Nephron progenitor cell (in vitro differentiated cells): ENCODE measurements at regions not wholly inside any gene's neighbourhood (a gene's known extent, or its start where the extent isn't known, plus 50 kb on each side); places are given as distances from the start of the nearest gene placed in this dataset.
A peak's percentile ranks its signal among the peaks of the same experiment; 100 is the strongest.

Experiments
- DNase-seq: peaks from one replicate; pipeline ENCODE4 v3.0.0; 2021
- H3K27ac Mint-ChIP-seq: 2 replicates; pipeline ENCODE4 v1.8.0; 2021; ENCODE audit warnings: mild to moderate bottlenecking, moderate library complexity, mixed read lengths
- H3K27me3 Mint-ChIP-seq: 2 replicates; pipeline ENCODE4 v1.8.0; 2021; ENCODE audit warnings: mild to moderate bottlenecking, low read depth, mixed read lengths; ENCODE audit not compliant: poor library complexity
- H3K36me3 Mint-ChIP-seq: 2 replicates; pipeline ENCODE4 v1.8.0; 2021; ENCODE audit warnings: low read depth, mixed read lengths
- H3K4me1 Mint-ChIP-seq: 2 replicates; pipeline ENCODE4 v1.8.0; 2021; ENCODE audit warnings: mixed read lengths
- H3K4me3 Mint-ChIP-seq: 2 replicates; pipeline ENCODE4 v1.8.0; 2021; ENCODE audit warnings: mild to moderate bottlenecking, moderate library complexity, mixed read lengths
- H3K9me3 Mint-ChIP-seq: 2 replicates; pipeline ENCODE4 v1.8.0; 2021; ENCODE audit warnings: mild to moderate bottlenecking, moderate library complexity, mixed read lengths
- TF ChIP-seq, protein P1 (sequence below): fragments of 200-600 bp; sonication (generic); IDR thresholded peaks from 2 replicates; pipeline ENCODE4 v1.5.0; 2021; ENCODE audit warnings: antibody characterized with exemption

DNA sequence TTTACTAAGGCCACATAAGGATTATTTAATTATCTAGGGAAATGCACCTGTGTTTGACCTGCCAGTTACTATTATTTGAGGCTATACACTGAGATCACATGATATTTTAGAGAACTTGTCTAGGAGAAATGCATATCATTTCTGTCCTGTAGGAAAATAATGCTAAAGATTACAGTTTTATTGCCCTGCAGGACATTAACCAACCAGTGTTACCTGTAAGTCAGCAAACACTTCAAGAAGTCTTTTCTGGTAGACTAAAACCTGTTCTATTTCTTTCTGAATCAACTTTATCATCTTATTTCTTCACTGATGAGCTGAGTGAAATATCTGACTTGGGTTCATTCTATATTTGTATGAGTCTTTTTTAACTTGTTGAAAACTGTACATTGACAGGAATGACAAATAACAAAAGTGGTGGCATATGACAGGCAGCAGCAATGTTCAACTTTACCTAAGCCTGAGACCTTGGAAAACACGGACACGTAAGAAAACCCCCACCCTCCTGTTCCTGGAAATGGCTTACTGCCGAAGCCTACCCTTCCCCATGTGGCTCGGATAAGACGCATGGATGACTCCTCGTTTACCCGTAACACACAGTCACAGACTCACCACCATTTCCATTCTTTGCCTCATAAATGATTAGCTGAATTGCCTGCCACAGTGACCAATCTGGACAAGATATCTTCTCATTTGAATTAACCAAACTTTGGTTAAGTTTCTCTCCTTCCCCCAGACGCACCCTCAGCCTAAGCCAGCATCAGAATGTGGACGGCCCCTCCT, 118.0 kb upstream of the CD93 start:
- TF ChIP-seq, protein P1, sequence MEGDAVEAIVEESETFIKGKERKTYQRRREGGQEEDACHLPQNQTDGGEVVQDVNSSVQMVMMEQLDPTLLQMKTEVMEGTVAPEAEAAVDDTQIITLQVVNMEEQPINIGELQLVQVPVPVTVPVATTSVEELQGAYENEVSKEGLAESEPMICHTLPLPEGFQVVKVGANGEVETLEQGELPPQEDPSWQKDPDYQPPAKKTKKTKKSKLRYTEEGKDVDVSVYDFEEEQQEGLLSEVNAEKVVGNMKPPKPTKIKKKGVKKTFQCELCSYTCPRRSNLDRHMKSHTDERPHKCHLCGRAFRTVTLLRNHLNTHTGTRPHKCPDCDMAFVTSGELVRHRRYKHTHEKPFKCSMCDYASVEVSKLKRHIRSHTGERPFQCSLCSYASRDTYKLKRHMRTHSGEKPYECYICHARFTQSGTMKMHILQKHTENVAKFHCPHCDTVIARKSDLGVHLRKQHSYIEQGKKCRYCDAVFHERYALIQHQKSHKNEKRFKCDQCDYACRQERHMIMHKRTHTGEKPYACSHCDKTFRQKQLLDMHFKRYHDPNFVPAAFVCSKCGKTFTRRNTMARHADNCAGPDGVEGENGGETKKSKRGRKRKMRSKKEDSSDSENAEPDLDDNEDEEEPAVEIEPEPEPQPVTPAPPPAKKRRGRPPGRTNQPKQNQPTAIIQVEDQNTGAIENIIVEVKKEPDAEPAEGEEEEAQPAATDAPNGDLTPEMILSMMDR = no peak
- Mint-ChIP-seq H3K4me1 (peaks cover 32% of the 10 kb centered on the region), H3K27me3 (peaks cover 35% of the 10 kb centered on the region), H3K27ac (peak overlapping the region; percentile 10), H3K9me3 (peaks cover 3% of the 10 kb centered on the region), H3K36me3 (no peaks in the 10 kb centered on the region), H3K4me3 (no peak overlapping the region)
- DNase-seq = no peak

- Mint-ChIP-seq H3K4me1 (peaks cover 40% of the 10 kb centered on the region), H3K27ac (no peak overlapping the region), H3K36me3 (no peaks in the 10 kb centered on the region), H3K9me3 (no peaks in the 10 kb centered on the region), H3K27me3 (peaks cover 37% of the 10 kb centered on the region), H3K4me3 (no peak overlapping the region)
- TF ChIP-seq, protein P1 = no peak
- no peak for DNase-seq
Observed at GRCh38 chr20:23203310-23203709, 117.2 kb upstream of the CD93 start.

- Mint-ChIP-seq H3K9me3 (peaks cover 5% of the 10 kb centered on the region), H3K4me1 (peaks cover 42% of the 10 kb centered on the region), H3K27me3 (peaks cover 42% of the 10 kb centered on the region), H3K4me3 (no peak overlapping the region), H3K36me3 (no peaks in the 10 kb centered on the region), H3K27ac (no peak overlapping the region)
- DNase-seq = no peak
- TF ChIP-seq, protein P1 = no peak
Observed at GRCh38 chr20:23201658-23202057, 115.5 kb upstream of the CD93 start.

- H3K4me3 Mint-ChIP-seq = no peak overlapping the region
- DNase-seq = peak; percentile 35
- H3K9me3 Mint-ChIP-seq = peaks cover 13% of the 10 kb centered on the region
- H3K27me3 Mint-ChIP-seq = peaks cover 42% of the 10 kb centered on the region
- TF ChIP-seq, protein P1 = peak; percentile 31
- H3K27ac Mint-ChIP-seq = no peak overlapping the region
- peaks cover 36% of the 10 kb centered on the region for H3K4me1 Mint-ChIP-seq
- no peaks in the 10 kb centered on the region for H3K36me3 Mint-ChIP-seq
Observed at GRCh38 chr20:23200914-23201313, 114.8 kb upstream of the CD93 start.

DNA sequence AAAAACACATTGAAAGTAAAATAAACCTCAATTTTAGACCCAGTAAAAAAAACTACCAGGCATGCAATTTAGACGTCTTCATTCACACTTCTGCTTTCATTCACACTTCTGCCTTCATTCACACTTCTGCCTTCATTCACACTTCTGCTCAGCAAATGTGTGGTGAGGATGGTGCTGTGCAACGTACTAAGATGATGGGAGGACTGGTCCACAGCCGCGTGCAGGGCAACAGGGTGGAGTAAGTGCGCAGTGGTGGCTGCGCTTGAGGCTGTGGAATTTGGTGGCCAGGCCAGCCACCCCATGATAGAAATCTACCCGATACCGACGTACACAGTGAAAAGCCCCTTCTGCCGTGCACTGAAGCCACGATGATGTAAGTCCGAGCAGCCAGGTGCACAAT, 114.3 kb upstream of the CD93 start:
- Mint-ChIP-seq H3K27ac (no peak overlapping the region), H3K36me3 (no peaks in the 10 kb centered on the region), H3K27me3 (peaks cover 42% of the 10 kb centered on the region), H3K9me3 (peaks cover 17% of the 10 kb centered on the region), H3K4me1 (peaks cover 31% of the 10 kb centered on the region), H3K4me3 (no peak overlapping the region)
- DNase-seq = no peak
- TF ChIP-seq, protein P1 = no peak

DNA sequence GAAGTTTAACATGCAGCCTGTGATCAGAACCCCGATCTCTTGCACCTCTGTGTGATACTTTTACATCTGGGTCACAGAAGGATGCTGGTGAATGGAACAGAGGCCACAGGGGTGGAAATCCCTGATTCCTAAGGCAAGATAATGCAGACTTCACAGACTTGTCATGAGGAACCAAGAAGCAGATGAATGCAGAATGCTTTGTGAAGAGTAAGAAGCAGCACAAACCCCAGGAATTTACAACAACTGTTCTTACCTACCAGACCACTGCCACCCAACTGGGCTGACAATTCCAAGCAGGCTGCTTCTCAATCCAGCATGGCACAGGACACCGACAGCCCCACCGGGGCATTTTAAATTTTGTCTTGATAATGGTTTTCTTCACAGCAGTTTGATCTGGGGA, 113.2 kb upstream of the CD93 start:
- H3K4me1 Mint-ChIP-seq = peaks cover 20% of the 10 kb centered on the region
- H3K9me3 Mint-ChIP-seq = peaks cover 17% of the 10 kb centered on the region
- H3K36me3 Mint-ChIP-seq = no peaks in the 10 kb centered on the region
- H3K4me3 Mint-ChIP-seq = no peak overlapping the region
- no peak overlapping the region for H3K27ac Mint-ChIP-seq
- peaks cover 35% of the 10 kb centered on the region for H3K27me3 Mint-ChIP-seq
- DNase-seq = no peak
- TF ChIP-seq, protein P1 = no peak
